Thymus (tissue), 11 donors: ENCODE measurements at regions not wholly inside any gene's neighbourhood (a gene's known extent, or its start where the extent isn't known, plus 50 kb on each side); places are given as distances from the start of the nearest gene placed in this dataset.

Experiments
- DNase-seq, 9 donors: peaks; one replicate each; pipeline ENCODE4 v3.0.0-alpha.2; 2013; ENCODE audit warnings: low spot score in 9 of 9, low read depth in 6 of 9, missing footprints in 1 of 9
- H3K27ac ChIP-seq, 2 donors: one replicate each; pipeline ENCODE4 v1.5.1; 2013; ENCODE audit warnings: control low read depth in 1 of 2, low read depth in 1 of 2, low read length in 1 of 2, mild to moderate bottlenecking in 1 of 2, moderate library complexity in 1 of 2
- H3K27me3 ChIP-seq, 2 donors: one replicate each; pipeline ENCODE4 v1.5.1; 2013; ENCODE audit warnings: low read length in 1 of 2; ENCODE audit not compliant: control insufficient read depth in 2 of 2, insufficient read depth in 1 of 2
- H3K36me3 ChIP-seq, 2 donors: one replicate each; pipeline ENCODE4 v1.5.1; 2013; ENCODE audit warnings: low read length in 1 of 2, mild to moderate bottlenecking in 1 of 2, moderate library complexity in 1 of 2; ENCODE audit not compliant: control insufficient read depth in 2 of 2, insufficient read depth in 2 of 2
- H3K4me1 ChIP-seq, 2 donors: one replicate each; pipeline ENCODE4 v1.5.1; 2013; ENCODE audit warnings: low read length in 2 of 2; ENCODE audit not compliant: control insufficient read depth in 2 of 2, insufficient read depth in 2 of 2
- H3K4me3 ChIP-seq, 2 donors: one replicate each; pipeline ENCODE4 v1.5.1; 2013; ENCODE audit warnings: low read length in 2 of 2, control low read depth in 1 of 2, mild to moderate bottlenecking in 1 of 2
- H3K9me3 ChIP-seq, 2 donors: one replicate each; pipeline ENCODE4 v1.5.1; 2013; ENCODE audit warnings: low read length in 1 of 2, mild to moderate bottlenecking in 1 of 2; ENCODE audit not compliant: control insufficient read depth in 2 of 2, insufficient read depth in 1 of 2
- WGBS: extraction: QIAGEN DNeasy Blood & Tissue Kit; methylation state at CpG from one replicate; pipeline ENCODE4 v1.1.7; 2013; 5-methylcytosine and 5-hydroxymethylcytosine counted together
- donor health status: healthy.

DNA sequence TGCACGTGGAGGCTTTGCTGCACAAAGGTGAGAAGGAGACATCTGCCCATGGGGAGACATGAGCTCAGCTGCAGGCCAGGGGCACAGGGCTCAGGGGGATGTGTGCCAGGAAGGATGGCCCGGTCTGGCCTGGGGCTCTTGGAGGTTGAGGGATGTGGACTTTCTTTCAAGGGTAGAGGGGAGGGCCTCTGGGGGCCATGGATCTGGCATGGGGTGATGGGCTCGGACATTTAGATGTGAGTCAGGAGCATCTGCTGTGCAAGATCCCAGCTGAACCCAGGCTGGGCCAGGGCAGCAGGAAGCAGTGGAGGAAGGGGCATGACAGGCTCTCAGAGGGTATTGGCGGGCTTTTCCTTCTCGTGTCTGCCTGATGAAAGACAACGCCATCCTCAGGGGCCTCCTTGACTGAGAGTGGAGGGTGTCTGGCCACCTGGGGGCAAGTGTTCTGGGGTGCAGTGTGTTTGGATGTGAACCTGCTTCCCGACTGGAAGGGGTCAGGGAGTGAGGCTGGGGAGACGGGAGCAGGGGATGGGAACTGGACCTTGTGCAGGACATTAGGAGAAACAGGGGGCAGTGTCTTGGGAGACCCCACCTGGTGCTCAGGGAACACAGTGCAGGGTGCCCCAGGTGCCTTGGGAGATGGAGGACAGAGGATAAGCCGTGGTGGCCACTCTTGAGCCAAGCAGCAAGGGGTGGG, 156.1 kb downstream of the ERMARD start:
- no peak overlapping the region for H3K4me3 ChIP-seq
- no peaks in the 10 kb centered on the region for H3K4me1 ChIP-seq
- no peak overlapping the region for H3K27ac ChIP-seq
- no peaks in the 10 kb centered on the region for H3K36me3 ChIP-seq
- H3K9me3 ChIP-seq, result no peaks in the 10 kb centered on the region
- no peaks in the 10 kb centered on the region for H3K27me3 ChIP-seq
- no peak for DNase-seq
- 86% methylated on average over 9 of the region's 9 CpGs for whole genome bisulfite sequencing

DNA sequence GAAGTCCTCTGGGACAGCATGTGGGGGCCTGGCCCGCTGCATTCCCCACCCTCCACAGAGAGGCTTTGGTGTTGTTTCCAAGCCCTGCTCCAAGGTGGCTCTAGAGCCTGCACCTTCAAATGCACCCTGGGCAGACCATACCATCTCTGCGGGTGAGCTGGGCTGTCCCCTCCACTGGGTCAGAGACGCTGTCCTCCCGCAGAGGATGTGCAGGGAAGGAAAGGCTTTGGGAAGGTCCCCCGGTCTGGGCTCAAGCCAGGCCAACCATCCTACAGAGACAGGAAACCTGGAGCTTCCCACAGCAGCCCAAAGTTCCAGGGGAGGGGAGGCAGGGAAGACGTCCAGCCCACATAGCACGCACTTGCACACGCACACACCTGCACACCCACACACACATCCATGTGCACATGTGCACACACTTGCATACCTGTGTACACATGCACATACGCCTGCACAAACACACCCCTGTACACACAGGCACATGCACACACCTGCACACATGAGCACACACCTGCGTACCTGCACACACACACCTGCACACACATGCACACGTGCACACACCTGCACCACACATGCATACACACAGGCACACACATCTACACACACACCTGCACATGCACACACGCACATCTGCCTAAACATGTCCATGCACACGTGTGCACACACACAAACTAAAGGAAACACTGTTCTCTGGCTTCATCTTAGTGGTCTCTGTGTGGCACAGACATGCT, 155.4 kb downstream of the ERMARD start:
- H3K36me3 ChIP-seq, result no peaks in the 10 kb centered on the region
- WGBS, result 94% methylated on average over 13 of the region's 13 CpGs
- no peaks in the 10 kb centered on the region for H3K4me1 ChIP-seq
- H3K9me3 ChIP-seq, result no peaks in the 10 kb centered on the region
- no peak for DNase-seq
- no peaks in the 10 kb centered on the region for H3K27me3 ChIP-seq
- H3K27ac ChIP-seq, result no peak overlapping the region
- H3K4me3 ChIP-seq, result no peak overlapping the region

DNA sequence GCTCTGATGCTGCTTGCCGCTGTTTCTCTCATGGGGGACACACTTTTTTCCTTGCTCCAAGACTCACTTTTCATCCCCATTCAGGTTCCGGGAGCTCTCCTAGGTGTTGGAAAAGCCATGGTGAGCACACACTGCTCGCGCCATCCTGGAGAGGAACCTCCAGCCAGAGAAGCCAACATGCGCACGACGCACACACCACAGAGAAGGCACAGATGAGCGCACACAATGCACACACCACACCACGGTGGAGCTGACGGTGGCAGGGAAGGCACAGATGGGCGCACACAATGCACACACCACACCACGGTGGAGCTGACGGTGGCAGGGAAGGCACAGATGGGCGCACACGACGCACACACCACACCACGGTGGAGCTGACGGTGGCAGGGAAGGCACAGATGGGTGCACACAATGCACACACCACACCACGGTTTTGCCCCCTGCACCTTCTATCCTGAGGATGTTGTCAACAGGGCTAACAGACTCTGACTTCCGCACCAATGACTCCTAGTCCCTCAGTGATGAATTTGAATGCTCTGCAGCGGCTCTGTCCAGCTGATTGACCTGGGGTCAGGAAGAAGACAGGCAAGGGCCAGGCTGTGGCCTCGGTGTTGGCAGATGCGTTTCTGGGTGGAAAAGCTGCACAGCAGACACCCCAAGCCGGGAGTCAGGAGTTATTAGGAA, 154.7 kb downstream of the ERMARD start:
- 93% methylated on average over 24 of the region's 24 CpGs for WGBS
- Histone ChIP-seq H3K27ac (no peak overlapping the region), H3K4me3 (no peak overlapping the region), H3K27me3 (no peaks in the 10 kb centered on the region), H3K4me1 (no peaks in the 10 kb centered on the region), H3K36me3 (no peaks in the 10 kb centered on the region), H3K9me3 (no peaks in the 10 kb centered on the region)
- no peak for DNase-seq

DNA sequence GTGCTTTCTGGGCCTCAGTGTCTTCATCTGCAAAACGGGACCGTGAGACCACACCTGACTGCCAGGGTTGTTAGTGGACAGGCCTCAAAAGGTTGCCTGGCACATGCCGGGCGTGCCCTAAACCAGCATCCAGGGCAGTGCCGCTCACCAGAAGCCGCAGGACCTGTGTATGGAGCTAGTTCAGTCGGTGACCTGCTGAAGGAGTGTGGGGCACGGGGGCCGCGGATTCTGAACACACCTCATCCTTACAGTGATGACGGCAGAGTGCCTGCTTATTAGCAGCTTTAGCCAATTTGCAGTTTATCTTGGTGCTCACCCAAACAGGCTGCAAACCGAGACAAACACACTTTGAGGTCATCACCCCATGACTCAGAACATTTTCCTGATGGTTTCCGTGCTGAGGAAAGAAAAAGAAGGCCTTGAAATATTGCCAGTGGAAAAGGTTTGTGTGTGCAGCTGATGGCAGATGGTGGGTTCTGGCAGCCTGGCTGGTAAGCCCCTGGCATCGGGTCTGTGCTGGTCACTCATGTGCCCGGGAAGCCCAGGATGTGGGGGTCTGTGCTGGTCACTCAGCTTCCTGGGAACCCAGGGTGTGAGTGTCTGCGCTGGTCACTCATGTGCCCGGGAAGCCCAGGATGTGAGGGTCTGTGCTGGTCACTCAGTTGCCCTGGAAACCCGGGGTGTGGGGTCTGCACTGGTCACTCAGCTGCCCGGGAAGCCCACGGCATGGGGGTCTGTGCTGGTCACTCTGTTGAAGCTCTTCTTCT, 153.8 kb downstream of the ERMARD start:
- H3K27ac ChIP-seq, result no peak overlapping the region

GRCh38 chr6:169904051-169904922, 152.9 kb downstream of the ERMARD start:
- WGBS, result 97% methylated on average over 18 of the region's 18 CpGs
- no peaks in the 10 kb centered on the region for H3K36me3 ChIP-seq
- H3K4me3 ChIP-seq, result no peak overlapping the region
- no peak overlapping the region for H3K27ac ChIP-seq
- H3K27me3 ChIP-seq, result no peaks in the 10 kb centered on the region
- DNase-seq, result no peak
- H3K9me3 ChIP-seq, result peaks cover 0 to 5% of the 10 kb centered on the region in 2 donors
- no peaks in the 10 kb centered on the region for H3K4me1 ChIP-seq

More for the DNA sequence above, 153.8 kb downstream of the ERMARD start:
- Histone ChIP-seq H3K9me3 (no peaks in the 10 kb centered on the region), H3K4me1 (no peaks in the 10 kb centered on the region), H3K36me3 (no peaks in the 10 kb centered on the region), H3K27me3 (no peaks in the 10 kb centered on the region), H3K4me3 (no peak overlapping the region)
- no peak for DNase-seq
- WGBS, result 91% methylated on average over 20 of the region's 20 CpGs

DNA sequence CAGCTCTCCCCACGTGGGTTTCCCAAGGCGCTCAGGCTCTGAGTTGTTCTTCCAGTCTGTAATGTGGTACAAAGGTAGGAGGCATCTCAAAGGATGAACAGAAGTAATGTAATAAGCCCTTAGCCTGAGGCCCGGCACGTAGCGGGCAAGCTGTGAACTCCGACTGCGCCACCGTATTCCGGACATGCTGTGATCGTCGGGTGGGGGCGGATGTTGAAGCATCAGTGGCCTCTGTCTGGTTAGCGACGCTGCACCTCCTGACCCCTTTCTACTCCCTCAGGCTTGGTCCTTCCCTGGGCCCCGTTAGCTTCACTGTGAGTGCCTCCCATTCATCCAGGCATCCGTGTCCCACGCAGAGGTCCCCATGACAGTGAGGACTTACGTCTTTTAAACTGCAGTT, 151.7 kb downstream of the ERMARD start:
- WGBS, result 99% methylated on average over 18 of the region's 18 CpGs
- H3K27ac ChIP-seq, result no peak overlapping the region
- no peaks in the 10 kb centered on the region for H3K36me3 ChIP-seq
- peaks cover 0 to 2% of the 10 kb centered on the region in 2 donors for H3K27me3 ChIP-seq
- H3K9me3 ChIP-seq, result peaks cover 0 to 5% of the 10 kb centered on the region in 2 donors
- H3K4me1 ChIP-seq, result no peaks in the 10 kb centered on the region
- DNase-seq, result no peak
- H3K4me3 ChIP-seq, result no peak overlapping the region

- H3K36me3 ChIP-seq, result no peaks in the 10 kb centered on the region
- no peak overlapping the region for H3K4me3 ChIP-seq
- peaks cover 0 to 2% of the 10 kb centered on the region in 2 donors for H3K27me3 ChIP-seq
- no peak for DNase-seq
- WGBS, result 97% methylated on average over 10 of the region's 10 CpGs
- no peaks in the 10 kb centered on the region for H3K4me1 ChIP-seq
- no peak overlapping the region for H3K27ac ChIP-seq
- peaks cover 0 to 5% of the 10 kb centered on the region in 2 donors for H3K9me3 ChIP-seq
Observed at GRCh38 chr6:169902604-169903003, 151.2 kb downstream of the ERMARD start.

GRCh38 chr6:169902070-169902469, 150.6 kb downstream of the ERMARD start:
- peaks cover 0 to 2% of the 10 kb centered on the region in 2 donors for H3K27me3 ChIP-seq
- DNase-seq, result no peak
- peaks cover 0 to 5% of the 10 kb centered on the region in 2 donors for H3K9me3 ChIP-seq
- no peaks in the 10 kb centered on the region for H3K36me3 ChIP-seq
- no peaks in the 10 kb centered on the region for H3K4me1 ChIP-seq
- no peak overlapping the region for H3K27ac ChIP-seq
- no peak overlapping the region for H3K4me3 ChIP-seq
- 100% methylated on average over 2 of the region's 2 CpGs for WGBS
